Anterior cingulate cortex (tissue), 58 donors: ENCODE measurements at regions not wholly inside any gene's neighbourhood (a gene's known extent, or its start where the extent isn't known, plus 50 kb on each side); places are given as distances from the start of the nearest gene placed in this dataset.
"Not testable (repeated sequence)": the region's sequence is repeated elsewhere in the genome, so short reads cannot be mapped to it uniquely, and the experiment has no call there.

Experiments used
- DNase-seq, 58 donors: peaks; one replicate each; lab custom pipeline; 2025; lab: John Stamatoyannopoulos, UW

GRCh38 chr1:199898654-199899053 lies 128.9 kb upstream of the NR5A2 start:
- no peak for DNase-seq

DNA sequence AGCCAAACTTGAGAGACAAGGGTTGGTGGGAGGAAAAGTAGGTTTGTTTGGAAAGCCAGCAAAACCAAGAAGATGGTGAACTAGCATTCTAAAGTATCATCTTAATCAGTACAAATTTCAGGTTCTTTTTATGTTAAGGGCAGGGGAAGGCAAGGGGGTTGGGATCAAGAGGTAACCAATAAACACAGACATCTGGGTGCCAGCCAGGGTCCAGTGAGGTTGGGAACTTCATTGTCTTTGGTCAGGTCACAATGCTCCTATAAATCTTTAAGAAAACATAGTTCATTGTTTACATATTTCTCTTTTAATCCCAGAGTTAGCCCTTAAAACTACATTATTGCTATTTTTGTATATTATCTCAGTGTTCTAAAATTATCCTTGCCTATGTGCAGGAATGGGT lies 126.2 kb upstream of the NR5A2 start:
- DNase-seq, result no peak

- no peak for DNase-seq
Observed at GRCh38 chr1:199907361-199907760, 120.1 kb upstream of the NR5A2 start.

DNA sequence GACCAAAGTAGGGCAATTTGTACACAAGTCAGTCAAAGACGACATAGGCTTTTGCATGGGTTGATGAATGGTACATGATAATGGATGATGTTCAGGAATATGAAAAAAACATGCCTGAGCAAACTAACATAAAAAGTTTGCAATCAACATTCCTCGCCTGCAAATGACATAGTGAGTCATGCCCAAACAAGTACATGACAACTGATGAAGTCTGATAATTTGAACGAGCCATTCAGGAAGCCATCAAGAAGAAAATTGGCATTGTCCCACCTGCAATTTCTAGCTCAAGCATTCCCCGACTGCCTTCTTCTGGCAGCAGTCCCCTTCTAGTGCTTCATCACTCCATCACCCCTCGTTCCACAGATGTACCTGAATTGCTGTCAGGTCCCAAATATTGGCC lies 118.4 kb upstream of the NR5A2 start:
- DNase-seq, result no peak

GRCh38 chr1:199913318-199913717 lies 114.2 kb upstream of the NR5A2 start:
- no peak for DNase-seq

DNA sequence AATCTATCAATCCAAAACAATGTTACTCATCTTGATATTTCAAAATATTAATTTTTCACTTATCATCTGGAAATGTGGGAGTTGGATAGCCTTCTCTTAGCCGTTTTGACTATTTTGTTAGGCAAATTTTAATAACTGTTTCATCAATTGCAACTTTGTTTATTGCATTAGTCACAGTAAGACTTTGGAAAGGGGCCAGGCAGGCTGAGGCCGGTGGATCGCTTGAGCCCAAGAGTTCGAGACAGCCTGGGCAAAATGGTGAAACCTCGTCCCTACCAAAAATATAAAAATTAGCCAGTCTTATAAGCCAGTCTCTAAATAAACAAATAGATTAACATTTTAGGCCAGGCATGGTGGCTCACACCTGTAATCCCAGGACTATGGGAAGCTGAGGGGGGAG lies 113.0 kb upstream of the NR5A2 start:
- no peak for DNase-seq

- no peak for DNase-seq
Observed at GRCh38 chr1:199918196-199918769, 109.2 kb upstream of the NR5A2 start.

GRCh38 chr1:199920635-199921034 lies 106.9 kb upstream of the NR5A2 start:
- no peak for DNase-seq

GRCh38 chr1:199929556-199929955 lies 98.0 kb upstream of the NR5A2 start:
- DNase-seq, result no peak

DNA sequence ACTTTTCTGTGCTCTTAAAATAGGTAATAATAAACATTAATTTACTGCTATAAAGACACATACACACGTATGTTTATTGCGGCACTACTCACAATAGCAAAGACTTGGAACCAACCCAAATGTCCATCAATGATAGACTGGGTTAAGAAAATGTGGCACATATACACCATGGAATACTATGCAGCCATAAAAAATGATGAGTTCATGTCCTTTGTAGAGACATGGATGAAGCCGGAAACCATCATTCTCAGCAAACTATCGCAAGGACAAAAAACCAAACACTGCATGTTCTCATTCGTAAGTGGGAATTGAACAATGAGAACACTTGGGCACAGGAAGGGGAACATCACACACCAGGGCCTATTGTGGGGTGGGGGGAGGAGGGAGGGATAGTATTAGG lies 97.4 kb upstream of the NR5A2 start:
- not testable (repeated sequence) for DNase-seq

DNA sequence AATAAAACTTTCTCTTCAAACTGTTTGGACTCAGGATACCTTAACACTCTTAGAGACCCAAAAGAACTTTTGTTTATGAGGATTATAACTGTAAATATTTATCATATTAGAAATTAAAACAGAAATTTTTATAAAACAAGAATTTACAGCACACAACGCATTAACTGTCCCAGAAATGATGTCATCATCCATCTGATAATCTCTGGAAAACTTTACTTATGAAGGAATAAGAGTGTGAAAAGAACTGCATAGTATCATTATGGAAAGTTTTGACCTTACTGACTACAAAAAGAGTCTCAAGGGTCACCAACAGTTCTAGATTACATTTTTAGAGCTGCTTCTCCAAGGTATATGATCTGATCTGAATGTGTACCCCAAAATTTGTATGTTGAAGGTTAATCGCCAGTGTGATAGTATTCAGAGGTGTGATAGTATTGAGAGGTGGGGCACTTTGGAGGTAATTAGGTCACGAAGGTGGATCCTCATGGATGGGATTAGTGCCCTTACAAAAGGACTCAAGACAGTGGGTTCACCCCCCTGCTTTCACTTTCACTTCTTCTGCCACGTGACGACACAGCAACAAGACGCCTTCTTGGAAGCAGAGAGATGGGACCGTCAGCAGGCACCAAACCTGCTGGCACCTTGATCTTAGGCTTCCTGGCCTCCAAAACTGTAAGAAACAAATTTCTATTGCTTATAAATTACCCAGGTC lies 95.7 kb upstream of the NR5A2 start:
- DNase-seq, result no peak

- DNase-seq, result no peak
Observed at GRCh38 chr1:199932462-199932861, 95.0 kb upstream of the NR5A2 start.

DNA sequence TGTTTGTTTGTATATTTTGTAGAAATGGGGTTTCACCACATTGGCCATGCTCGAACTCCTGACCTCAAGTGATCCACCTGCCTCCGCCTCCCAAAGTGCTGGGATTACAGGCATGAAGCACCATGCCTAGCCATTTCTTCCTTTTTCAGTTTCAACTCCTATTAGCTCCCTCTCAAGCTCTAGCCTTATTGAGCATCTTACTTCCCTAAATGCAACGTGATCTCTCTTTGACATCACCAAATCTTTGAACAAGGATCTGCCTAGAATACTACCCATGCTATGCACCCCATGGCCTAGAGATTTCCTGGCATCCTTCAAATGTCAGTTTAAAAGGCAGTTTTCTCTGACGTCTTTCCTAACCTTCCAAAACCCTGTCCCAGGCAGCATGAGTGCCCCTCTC lies 91.1 kb upstream of the NR5A2 start:
- DNase-seq, result no peak

DNA sequence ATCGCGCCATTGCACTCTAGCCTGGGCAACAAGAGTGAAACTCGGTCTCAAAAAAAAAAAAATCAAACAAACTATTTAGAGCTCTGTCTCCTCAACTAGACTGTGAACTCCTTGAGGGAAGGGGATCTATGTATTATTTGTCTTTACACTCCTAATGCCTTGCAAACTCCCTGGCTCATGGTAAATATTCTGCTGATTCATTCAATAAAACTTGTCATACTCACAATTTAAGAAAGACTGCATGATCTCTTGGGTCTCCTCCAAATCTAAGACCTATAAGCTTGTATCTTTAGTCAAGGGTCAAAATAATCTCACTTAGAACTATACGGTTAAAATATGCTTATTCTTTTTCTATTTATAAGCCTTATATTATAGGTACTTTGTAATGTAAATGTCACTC lies 90.3 kb upstream of the NR5A2 start:
- DNase-seq, result no peak

DNA sequence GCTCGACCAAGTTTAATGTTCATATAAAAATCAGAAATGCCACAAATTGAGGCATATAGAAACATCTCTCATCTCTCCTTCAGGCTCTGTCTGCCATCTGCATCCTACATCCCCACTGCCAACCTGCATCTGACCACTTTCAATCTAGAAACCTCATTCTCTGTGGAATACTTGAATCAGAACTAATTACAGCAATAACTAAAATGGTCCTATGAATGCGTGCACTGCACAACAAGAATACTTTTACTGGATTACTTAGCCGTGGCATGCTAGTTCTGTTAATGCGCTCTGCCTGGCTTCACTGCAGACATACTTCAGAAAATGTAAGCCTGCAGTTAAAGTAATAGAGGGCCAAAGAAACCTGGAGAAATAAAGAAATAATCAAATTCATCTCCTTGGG lies 89.8 kb upstream of the NR5A2 start:
- no peak for DNase-seq

DNA sequence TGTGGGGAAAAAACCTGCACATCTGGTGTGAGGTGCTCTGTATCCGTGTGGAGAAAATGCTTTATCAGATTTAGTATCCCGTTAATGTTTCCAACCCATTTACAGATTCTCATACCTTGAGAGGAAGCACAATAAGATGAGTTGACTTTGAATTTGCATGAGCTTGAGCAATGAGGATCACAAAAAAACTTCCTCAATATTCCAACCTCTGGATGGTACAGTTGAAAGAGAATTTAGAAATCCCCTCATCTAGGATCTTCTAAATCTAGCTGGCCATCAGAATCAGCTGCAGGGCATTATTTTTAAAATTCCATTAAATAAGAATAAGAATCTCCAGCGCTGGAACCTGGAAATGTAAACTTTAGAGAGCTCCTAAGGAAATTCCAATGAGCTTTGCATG lies 82.5 kb upstream of the NR5A2 start:
- no peak for DNase-seq

DNA sequence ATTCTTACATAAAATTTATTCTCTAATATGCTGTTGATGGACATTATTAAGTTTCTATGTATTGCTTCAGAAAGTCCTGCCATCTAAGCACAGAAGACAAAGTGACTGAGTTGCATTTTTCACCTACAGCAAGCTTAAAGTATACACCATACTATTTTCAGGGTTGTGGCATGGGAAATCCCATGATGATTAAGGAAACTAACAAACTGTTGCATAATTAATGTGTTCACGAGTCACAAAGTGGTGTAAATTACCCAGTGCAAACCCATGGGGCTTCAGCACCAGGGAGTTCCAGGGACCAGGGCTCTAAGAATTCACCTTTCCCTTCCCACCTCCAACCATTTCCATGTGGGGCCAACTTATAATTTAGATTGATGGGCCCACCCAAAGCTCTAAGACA lies 81.9 kb upstream of the NR5A2 start:
- DNase-seq, result no peak

GRCh38 chr1:199946305-199947155 lies 81.0 kb upstream of the NR5A2 start:
- DNase-seq, result no peak

GRCh38 chr1:199948587-199949280 lies 78.8 kb upstream of the NR5A2 start:
- DNase-seq, result no peak

DNA sequence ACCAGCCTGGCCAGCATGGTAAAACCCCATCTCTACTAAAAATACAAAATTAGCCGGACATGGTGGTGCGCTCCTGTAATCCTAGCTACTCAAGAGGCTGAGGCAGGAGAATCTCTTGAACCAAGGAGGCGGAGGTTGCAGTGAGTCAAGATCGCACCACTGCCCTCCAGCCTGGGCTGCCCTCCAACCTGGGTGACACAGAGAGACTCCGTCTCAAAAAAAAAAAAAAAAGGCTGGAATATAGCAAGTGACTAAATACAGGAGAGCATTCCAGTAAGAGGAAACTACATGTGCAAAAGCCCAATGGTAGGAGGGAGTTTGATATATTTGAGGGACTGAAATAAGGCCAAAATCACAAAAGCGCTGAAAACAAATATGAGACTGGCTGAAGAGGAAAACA lies 76.5 kb upstream of the NR5A2 start:
- not testable (repeated sequence) for DNase-seq

- no peak for DNase-seq
Observed at GRCh38 chr1:199953651-199954050, 73.9 kb upstream of the NR5A2 start.
